Sigmoid colon (tissue), 6 donors: ENCODE measurements at regions not wholly inside any gene's neighbourhood (a gene's known extent, or its start where the extent isn't known, plus 50 kb on each side); places are given as distances from the start of the nearest gene placed in this dataset.

ENCODE experiments used
- DNase-seq: peaks from one replicate; pipeline ENCODE4 v3.0.0-alpha.2; 2019
- H3K27ac ChIP-seq, 4 donors: fragments of 200-600 bp; sonication (generic); one replicate each; pipeline ENCODE4 v1.5.1; 2016 to 2019; ENCODE audit warnings: mild to moderate bottlenecking in 1 of 4
- H3K27me3 ChIP-seq, 3 donors: fragments of 200-600 bp; sonication (generic); one replicate each; pipeline ENCODE4 v1.5.1; 2019; ENCODE audit warnings: mild to moderate bottlenecking in 1 of 3
- H3K36me3 ChIP-seq, 4 donors: fragments of 200-600 bp; sonication (generic); one replicate each; pipeline ENCODE4 v1.5.1; 2016 to 2019
- H3K4me1 ChIP-seq, 4 donors: fragments of 200-600 bp; sonication (generic); one replicate each; pipeline ENCODE4 v1.5.1; 2017 to 2019
- H3K4me3 ChIP-seq, 4 donors: fragments of 200-600 bp; sonication (generic); one replicate each; pipeline ENCODE4 v1.5.1; 2017 to 2019; ENCODE audit warnings: mild to moderate bottlenecking in 2 of 4, moderate library complexity in 1 of 4
- H3K9me3 ChIP-seq, 4 donors: fragments of 200-600 bp in 3 of 4; sonication (generic) in 3 of 4; one replicate each; pipeline versions ENCODE4 v1.5.1 to v1.6.1; 2013 to 2019
- EP300 ChIP-seq, 4 donors: sonication (generic); formaldehyde crosslinking; IDR thresholded peaks; one replicate each; pipeline ENCODE4 v1.6.1; 2017; ENCODE audit warnings: antibody characterized with exemption in 4 of 4
- POLR2A ChIP-seq, 2 donors: fragments of 450-650 bp; IDR thresholded peaks; one replicate each; pipeline ENCODE4 v1.6.1; 2016; ENCODE audit warnings: antibody characterized with exemption in 2 of 2, mild to moderate bottlenecking in 2 of 2, moderate library complexity in 2 of 2
- POLR2AphosphoS5 ChIP-seq, 4 donors: sonication (generic); formaldehyde crosslinking; IDR thresholded peaks; one replicate each; pipeline ENCODE4 v1.6.1; 2017; ENCODE audit warnings: antibody characterized with exemption in 4 of 4
- WGBS, 2 donors: extraction: QIAGEN DNeasy Blood & Tissue Kit; methylation state at CpG; one replicate each; pipeline ENCODE4 v1.1.7; 2013; 5-methylcytosine and 5-hydroxymethylcytosine counted together
- intact Hi-C: fragments of 100-400 bp; cut with DNase I; formaldehyde crosslinking; loops from one replicate; pipeline ENCODE4 v1.15.1; 2023
- TF ChIP-seq, protein P1 (sequence below), 4 experiments: fragments of 450-650 bp in 3 of 4; fragments of 200-600 bp in 1 of 4; IDR thresholded peaks; one replicate each; pipeline ENCODE4 v1.5.1; 2016 to 2019; ENCODE audit warnings: antibody characterized with exemption in 4 of 4, mild to moderate bottlenecking in 3 of 4, moderate library complexity in 2 of 4
- donor health status: healthy with polysubstance abuse.
- donor health status: healthy.

GRCh38 chr12:46468813-46469212 lies 96.2 kb upstream of the SLC38A2 start:
- intact Hi-C loops, result no loop called here
- Histone ChIP-seq H3K4me1 (peaks cover 0 to 25% (median 21%) of the 10 kb centered on the region in 4 donors), H3K4me3 (no peak overlapping the region), H3K36me3 (no peaks in the 10 kb centered on the region), H3K9me3 (peaks cover 0 to 3% (median 0%) of the 10 kb centered on the region in 4 donors), H3K27ac (no peak overlapping the region), H3K27me3 (no peaks in the 10 kb centered on the region)
- WGBS, 2 donors, result 63 to 70% methylated on average over 4 of the region's 4 CpGs
- no peak for DNase-seq
- no peak for TF ChIP-seq POLR2AphosphoS5 (IDR thresholded peaks at IDR 0.05)
- TF ChIP-seq, protein P1, sequence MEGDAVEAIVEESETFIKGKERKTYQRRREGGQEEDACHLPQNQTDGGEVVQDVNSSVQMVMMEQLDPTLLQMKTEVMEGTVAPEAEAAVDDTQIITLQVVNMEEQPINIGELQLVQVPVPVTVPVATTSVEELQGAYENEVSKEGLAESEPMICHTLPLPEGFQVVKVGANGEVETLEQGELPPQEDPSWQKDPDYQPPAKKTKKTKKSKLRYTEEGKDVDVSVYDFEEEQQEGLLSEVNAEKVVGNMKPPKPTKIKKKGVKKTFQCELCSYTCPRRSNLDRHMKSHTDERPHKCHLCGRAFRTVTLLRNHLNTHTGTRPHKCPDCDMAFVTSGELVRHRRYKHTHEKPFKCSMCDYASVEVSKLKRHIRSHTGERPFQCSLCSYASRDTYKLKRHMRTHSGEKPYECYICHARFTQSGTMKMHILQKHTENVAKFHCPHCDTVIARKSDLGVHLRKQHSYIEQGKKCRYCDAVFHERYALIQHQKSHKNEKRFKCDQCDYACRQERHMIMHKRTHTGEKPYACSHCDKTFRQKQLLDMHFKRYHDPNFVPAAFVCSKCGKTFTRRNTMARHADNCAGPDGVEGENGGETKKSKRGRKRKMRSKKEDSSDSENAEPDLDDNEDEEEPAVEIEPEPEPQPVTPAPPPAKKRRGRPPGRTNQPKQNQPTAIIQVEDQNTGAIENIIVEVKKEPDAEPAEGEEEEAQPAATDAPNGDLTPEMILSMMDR (IDR thresholded peaks at IDR 0.05), result no peak
- no peak for TF ChIP-seq EP300 (IDR thresholded peaks at IDR 0.05)
- no peak for TF ChIP-seq POLR2A (IDR thresholded peaks at IDR 0.05)

GRCh38 chr12:46468160-46468559 lies 95.6 kb upstream of the SLC38A2 start:
- 48 to 84% methylated on average over 6 of the region's 6 CpGs for WGBS, 2 donors
- no peak for DNase-seq
- no peak overlapping the region for H3K27ac ChIP-seq
- H3K4me1 ChIP-seq, result peaks cover 0 to 19% (median 17%) of the 10 kb centered on the region in 4 donors
- no peak overlapping the region for H3K4me3 ChIP-seq
- intact Hi-C loops, result no loop called here
- no peaks in the 10 kb centered on the region for H3K36me3 ChIP-seq
- H3K9me3 ChIP-seq, result peaks cover 0 to 3% (median 0%) of the 10 kb centered on the region in 4 donors
- H3K27me3 ChIP-seq, result no peaks in the 10 kb centered on the region
- TF ChIP-seq, protein P1 (IDR thresholded peaks at IDR 0.05), result no peak
- no peak for TF ChIP-seq POLR2AphosphoS5 (IDR thresholded peaks at IDR 0.05)
- TF ChIP-seq EP300 (IDR thresholded peaks at IDR 0.05), result no peak
- TF ChIP-seq POLR2A (IDR thresholded peaks at IDR 0.05), result no peak

DNA sequence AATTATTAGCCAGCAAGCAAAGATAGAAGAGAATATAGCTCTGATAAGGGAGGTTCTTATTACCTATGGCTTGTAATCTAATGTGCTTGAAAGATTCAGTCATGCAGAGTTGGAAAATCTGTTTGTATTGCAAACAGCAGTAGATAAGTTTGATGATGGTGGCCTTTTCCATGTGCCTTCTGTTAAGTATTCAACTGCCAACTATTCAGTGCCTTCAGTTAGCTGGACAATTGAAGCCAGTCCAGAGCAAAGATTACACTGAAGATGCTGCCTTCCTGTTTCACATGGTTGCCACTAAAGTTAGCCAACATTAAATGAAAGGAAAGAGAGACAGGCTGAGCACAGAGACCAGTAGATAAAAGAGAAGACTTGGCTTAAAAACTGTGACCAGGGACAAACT lies 92.7 kb upstream of the SLC38A2 start:
- TF ChIP-seq POLR2AphosphoS5 (IDR thresholded peaks at IDR 0.05) (no peak), POLR2A (IDR thresholded peaks at IDR 0.05) (no peak), EP300 (IDR thresholded peaks at IDR 0.05) (no peak)
- no peak for DNase-seq

GRCh38 chr12:46464863-46465262 lies 92.3 kb upstream of the SLC38A2 start:
- DNase-seq, result no peak
- TF ChIP-seq EP300 (IDR thresholded peaks at IDR 0.05), result no peak
- TF ChIP-seq POLR2A (IDR thresholded peaks at IDR 0.05), result no peak
- no peak for TF ChIP-seq POLR2AphosphoS5 (IDR thresholded peaks at IDR 0.05)
- TF ChIP-seq, protein P1 (IDR thresholded peaks at IDR 0.05), result no peak
- intact Hi-C loops, result loop anchor here (5.0 kb wide), 1 partner anchor 58 kb away; no protein-coding TSS in a partner anchor
- 94 to 96% methylated on average over 3 of the region's 3 CpGs for WGBS, 2 donors
- Histone ChIP-seq H3K27ac (no peak overlapping the region), H3K27me3 (no peaks in the 10 kb centered on the region), H3K4me3 (no peak overlapping the region), H3K4me1 (peaks cover 0 to 30% (median 13%) of the 10 kb centered on the region in 4 donors), H3K36me3 (no peaks in the 10 kb centered on the region), H3K9me3 (peaks cover 0 to 3% (median 0%) of the 10 kb centered on the region in 4 donors)

More for the DNA sequence above, 92.7 kb upstream of the SLC38A2 start:
- Histone ChIP-seq H3K9me3 (peaks cover 0 to 3% (median 0%) of the 10 kb centered on the region in 4 donors), H3K27me3 (no peaks in the 10 kb centered on the region), H3K4me3 (no peak overlapping the region), H3K36me3 (no peaks in the 10 kb centered on the region), H3K4me1 (peaks cover 0 to 25% (median 13%) of the 10 kb centered on the region in 4 donors), H3K27ac (no peak overlapping the region)
- intact Hi-C loops, result no loop called here

DNA sequence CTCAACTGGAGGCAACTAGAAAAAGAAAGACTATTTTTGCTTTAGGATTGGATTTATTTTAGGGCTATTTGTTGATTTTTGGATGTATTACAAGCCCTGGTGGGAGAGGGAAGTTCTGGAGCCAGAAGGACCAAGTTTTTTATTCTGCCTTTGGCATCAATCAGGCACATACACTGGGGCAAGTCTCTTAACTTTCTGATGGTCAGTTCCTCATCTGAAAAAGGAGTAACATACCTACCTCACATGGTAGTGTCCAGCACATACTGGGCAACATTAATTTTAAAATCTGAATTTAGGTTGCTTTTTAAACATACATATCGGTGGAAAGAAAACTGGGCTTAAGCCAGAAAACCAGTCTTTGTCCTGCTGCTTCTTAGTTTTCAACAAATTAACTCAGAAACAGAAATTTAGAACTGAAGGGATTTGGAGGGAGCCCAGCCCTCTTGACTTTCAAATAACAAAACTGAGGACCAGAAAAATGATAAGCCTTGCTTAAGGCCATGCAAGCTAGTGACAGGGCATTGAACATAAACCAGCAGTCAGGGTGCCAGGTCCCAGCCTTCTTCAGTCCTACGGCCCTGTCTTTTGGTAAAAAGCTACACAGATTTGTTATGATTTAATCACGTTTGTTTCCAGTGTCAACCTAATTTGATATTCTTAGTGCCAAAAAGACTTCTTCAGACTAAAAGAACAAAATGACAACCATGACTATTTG lies 90.2 kb upstream of the SLC38A2 start:
- Histone ChIP-seq H3K27ac (peak overlapping the region in 1 of 4 donors; percentile 1), H3K27me3 (no peaks in the 10 kb centered on the region), H3K9me3 (peaks cover 0 to 3% (median 0%) of the 10 kb centered on the region in 4 donors), H3K4me1 (peaks cover 0 to 32% (median 13%) of the 10 kb centered on the region in 4 donors), H3K36me3 (no peaks in the 10 kb centered on the region), H3K4me3 (no peak overlapping the region)
- DNase-seq, result no peak
- TF ChIP-seq, protein P1 (IDR thresholded peaks at IDR 0.05), result no peak
- TF ChIP-seq EP300 (IDR thresholded peaks at IDR 0.05) (no peak), POLR2AphosphoS5 (IDR thresholded peaks at IDR 0.05) (no peak), POLR2A (IDR thresholded peaks at IDR 0.05) (no peak)
- 80 to 88% methylated on average over 3 of the region's 3 CpGs for WGBS, 2 donors
- intact Hi-C loops, result loop anchor here (5.0 kb wide), 1 partner anchor 55 kb away; no protein-coding TSS in a partner anchor
